M059J (cell line): ENCODE measurements at regions not wholly inside any gene's neighbourhood (a gene's known extent, or its start where the extent isn't known, plus 50 kb on each side); places are given as distances from the start of the nearest gene placed in this dataset.
A peak's percentile ranks its signal among the peaks of the same experiment; 100 is the strongest.
"Not testable (repeated sequence)": the region's sequence is repeated elsewhere in the genome, so short reads cannot be mapped to it uniquely, and the experiment has no call there.

Experiments
- DNase-seq: peaks from one replicate; pipeline ENCODE4 v3.0.0-alpha.2; 2012; ENCODE audit warnings: low read depth

- no peak for DNase-seq
These were observed 1583.6 kb upstream of the LRRTM3 start for GRCh38 chr10:65342245-65342644.

- DNase-seq: no peak
These were observed 1579.4 kb upstream of the LRRTM3 start for GRCh38 chr10:65346466-65346865.

- no peak for DNase-seq
These were observed 1577.2 kb upstream of the LRRTM3 start for GRCh38 chr10:65348637-65349036.

- no peak for DNase-seq
These were observed 1575.2 kb upstream of the LRRTM3 start for GRCh38 chr10:65350611-65351010.

GRCh38 chr10:65355141-65355680 lies 1570.6 kb upstream of the LRRTM3 start:
- DNase-seq: no peak

- DNase-seq: peak; percentile 1
These were observed 1567.3 kb upstream of the LRRTM3 start for GRCh38 chr10:65358565-65358964.

GRCh38 chr10:65360497-65360896 lies 1565.3 kb upstream of the LRRTM3 start:
- no peak for DNase-seq

GRCh38 chr10:65365878-65366277 lies 1560.0 kb upstream of the LRRTM3 start:
- DNase-seq: no peak

GRCh38 chr10:65367706-65368105 lies 1558.1 kb upstream of the LRRTM3 start:
- DNase-seq: no peak

- DNase-seq: no peak
These were observed 1550.3 kb upstream of the LRRTM3 start for GRCh38 chr10:65375528-65375927.

GRCh38 chr10:65377687-65378086 lies 1548.1 kb upstream of the LRRTM3 start:
- no peak for DNase-seq

GRCh38 chr10:65394502-65395297 lies 1531.1 kb upstream of the LRRTM3 start:
- DNase-seq: peak; percentile 18

- no peak for DNase-seq
These were observed 1530.2 kb upstream of the LRRTM3 start for GRCh38 chr10:65395631-65396030.

GRCh38 chr10:65396997-65397396 lies 1528.8 kb upstream of the LRRTM3 start:
- DNase-seq: no peak

GRCh38 chr10:65408401-65408800 lies 1517.4 kb upstream of the LRRTM3 start:
- no peak for DNase-seq

- DNase-seq: no peak
These were observed 1512.8 kb upstream of the LRRTM3 start for GRCh38 chr10:65413001-65413400.

- no peak for DNase-seq
These were observed 1510.5 kb upstream of the LRRTM3 start for GRCh38 chr10:65415318-65415717.

- DNase-seq: no peak
These were observed 1509.7 kb upstream of the LRRTM3 start for GRCh38 chr10:65416094-65416493.

GRCh38 chr10:65419629-65420028 lies 1506.2 kb upstream of the LRRTM3 start:
- DNase-seq: no peak

- DNase-seq: no peak
These were observed 1502.8 kb upstream of the LRRTM3 start for GRCh38 chr10:65423043-65423442.

GRCh38 chr10:65429381-65429780 lies 1496.5 kb upstream of the LRRTM3 start:
- DNase-seq: not testable (repeated sequence)

- no peak for DNase-seq
These were observed 1494.9 kb upstream of the LRRTM3 start for GRCh38 chr10:65430979-65431378.

GRCh38 chr10:65470986-65471385 lies 1454.8 kb upstream of the LRRTM3 start:
- DNase-seq: no peak

- no peak for DNase-seq
These were observed 1443.0 kb upstream of the LRRTM3 start for GRCh38 chr10:65482848-65483247.
